Endothelial cell of hepatic sinusoid (primary cell): ENCODE measurements at regions not wholly inside any gene's neighbourhood (a gene's known extent, or its start where the extent isn't known, plus 50 kb on each side); places are given as distances from the start of the nearest gene placed in this dataset.
"Not testable (repeated sequence)": the region's sequence is repeated elsewhere in the genome, so short reads cannot be mapped to it uniquely, and the experiment has no call there.

Experiments used
- in situ Hi-C: cut with HindIII; loops from 2 replicates; pipeline ENCODE4 v1.10.0; 2017; ENCODE audit warnings: low sequenced_read_pairs

- in situ Hi-C loops: no loop called here
These were observed 603.4 kb upstream of the CDH11 start for GRCh38 chr16:65725156-65725845.

DNA sequence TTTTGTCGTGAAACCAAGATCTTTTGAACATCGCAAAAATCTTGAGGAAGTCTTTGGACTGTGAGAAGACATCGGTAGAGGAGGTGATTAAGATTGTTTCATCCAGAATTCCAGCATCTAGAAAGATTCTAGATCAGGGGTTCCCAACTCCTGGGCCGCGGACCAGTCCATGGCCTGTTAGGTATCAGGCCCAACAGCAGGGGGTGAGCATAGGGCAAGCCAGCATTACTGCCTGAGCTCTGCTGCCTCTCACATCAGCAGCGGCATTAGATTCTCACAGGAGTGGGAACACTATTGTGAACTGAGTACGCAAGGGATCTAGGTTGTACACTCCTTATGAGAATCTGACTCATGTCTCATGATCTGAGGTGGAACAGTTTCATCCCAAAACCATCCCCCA, 600.6 kb upstream of the CDH11 start:
- in situ Hi-C loops: no loop called here

GRCh38 chr16:65717846-65718245, 596.0 kb upstream of the CDH11 start:
- in situ Hi-C loops: no loop called here

DNA sequence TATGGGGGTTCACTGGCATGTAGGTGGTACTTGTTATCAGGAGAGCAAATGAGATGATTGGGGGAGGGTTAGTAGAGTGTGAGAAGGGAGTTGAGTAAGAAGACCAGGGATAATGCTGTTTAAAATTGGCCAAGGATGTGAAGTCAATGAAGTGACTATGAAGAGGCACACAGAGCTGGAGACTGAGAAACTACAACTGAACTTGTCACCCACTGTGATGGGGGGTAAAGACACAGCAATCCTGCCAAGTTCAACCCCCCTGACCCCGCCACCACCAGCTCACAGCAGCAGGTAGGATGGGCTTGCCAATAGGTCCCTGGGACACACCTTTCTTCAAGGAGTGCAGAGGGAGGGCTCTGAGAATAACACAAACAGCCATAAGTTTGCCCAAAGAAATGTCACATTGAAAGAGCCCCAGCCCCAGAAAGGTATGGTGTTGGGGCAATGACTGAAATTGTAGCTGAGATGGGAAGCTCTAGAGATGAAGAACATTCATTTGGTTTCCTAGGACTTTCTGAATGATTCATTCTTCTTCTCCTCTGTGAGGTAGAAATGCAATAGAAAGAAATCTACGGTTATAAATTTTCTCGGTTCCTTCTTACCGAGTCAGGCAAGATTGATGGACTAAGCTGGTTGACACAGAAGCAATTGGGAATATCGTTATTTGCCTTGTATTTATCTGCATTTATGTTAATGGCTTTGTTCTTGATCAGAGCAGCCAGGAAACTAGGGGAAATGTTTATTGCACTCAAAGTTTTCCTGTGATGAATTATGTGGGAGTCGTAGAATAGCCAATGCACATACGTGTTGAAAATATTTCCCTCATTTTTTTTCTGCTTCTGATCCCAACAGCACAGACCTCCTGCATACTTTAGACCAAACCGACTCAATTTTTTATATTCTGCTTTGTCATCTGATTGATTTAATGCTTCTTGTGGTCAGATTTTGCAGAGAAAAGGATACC, 595.2 kb upstream of the CDH11 start:
- in situ Hi-C loops: no loop called here

DNA sequence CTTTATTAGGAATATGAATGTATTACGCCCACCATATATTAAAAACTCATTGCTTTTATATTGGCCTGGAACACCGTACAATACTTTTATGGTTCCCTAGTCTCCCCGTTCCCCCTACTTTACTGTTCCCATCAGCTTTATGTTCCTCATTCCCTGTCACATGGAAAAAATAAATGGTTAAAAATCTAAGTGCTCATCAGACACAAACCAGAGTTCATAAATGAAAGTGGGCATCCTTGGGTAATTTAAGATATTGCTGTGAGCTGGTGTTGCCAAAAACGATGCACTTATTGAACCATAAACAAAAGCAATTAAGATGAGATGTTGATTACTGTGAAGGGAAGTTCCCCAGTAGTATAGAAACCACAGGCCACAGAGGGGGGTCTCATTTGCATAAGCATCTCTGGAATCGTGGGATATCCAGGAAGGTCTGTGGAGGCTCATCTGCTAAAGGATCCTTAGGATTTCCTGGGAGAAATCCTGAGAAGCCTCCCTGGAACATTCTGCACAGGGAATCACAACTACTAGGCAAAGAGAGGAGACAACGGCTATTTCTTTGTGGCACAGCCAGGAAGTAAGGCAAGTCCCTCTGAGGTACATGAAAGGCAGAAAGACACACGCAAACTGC, 591.4 kb upstream of the CDH11 start:
- in situ Hi-C loops: no loop called here

DNA sequence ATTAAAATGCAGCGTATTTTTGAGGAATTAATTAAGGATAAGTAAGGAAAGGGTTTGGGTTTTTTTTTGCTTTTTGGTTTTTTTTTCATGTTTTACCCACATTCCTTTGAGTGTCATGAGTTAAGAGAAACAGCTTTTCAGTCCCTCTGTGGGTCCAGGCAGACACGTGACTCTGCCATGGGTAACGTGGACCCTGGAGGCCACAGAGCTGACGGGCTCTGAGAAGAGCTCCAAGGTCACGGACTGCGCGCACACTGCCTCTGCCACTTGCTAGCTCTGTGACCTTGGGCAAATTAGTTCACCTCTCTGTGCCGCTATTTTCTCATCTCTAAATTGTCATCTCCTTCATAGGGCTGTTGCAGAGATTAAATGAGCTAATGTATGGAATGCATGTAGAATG, 588.2 kb upstream of the CDH11 start:
- in situ Hi-C loops: no loop called here

DNA sequence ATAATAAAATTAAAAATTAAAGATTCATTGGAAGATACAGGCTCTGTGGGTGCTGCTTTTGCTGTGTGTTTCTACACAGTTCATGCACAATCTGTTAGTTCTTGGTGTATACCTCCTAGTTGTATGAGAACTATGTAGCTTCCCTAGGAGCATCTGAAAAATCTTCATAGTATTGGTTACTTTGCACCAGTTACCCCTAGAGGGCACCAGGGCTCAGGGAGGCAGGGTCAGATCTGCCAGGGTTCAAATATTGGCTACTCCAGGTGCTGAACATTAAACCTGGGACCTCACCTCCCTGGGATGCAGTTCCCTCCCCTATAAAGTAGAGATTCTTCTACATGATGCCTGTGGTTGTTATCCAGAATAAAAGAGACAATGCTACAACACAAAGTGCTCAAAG, 583.0 kb upstream of the CDH11 start:
- in situ Hi-C loops: no loop called here

DNA sequence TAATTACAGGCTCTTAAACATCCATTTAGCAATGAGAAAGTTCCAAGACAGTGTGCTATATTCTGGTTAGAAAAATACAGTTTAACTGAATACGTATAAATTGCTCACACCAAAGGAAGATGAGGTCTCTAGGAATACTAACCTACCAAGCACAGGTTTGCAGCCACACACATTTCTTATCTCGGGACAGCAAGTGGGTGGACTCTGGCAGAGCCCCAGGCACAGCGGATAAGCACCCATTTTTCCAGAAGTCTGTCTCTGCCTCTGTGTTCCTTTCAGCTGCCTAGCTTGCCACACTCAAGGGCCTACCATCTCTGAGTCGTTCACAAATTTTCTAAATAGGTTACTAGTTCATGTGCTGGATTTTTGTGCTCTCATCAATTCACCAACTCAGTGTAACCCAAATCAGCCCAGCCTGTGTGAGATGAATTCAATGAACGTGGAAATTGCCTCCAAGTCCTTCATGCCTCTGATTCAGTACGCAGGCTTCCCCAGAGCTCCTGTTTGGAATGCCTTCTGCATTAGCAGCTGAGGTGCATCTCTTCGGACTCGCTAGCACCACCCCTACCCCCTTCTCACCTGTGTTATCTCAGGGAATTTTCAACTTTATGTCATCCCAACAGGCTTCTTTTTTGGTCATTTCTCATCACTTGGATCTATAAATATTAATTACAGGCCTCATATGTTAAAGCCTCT, 581.0 kb upstream of the CDH11 start:
- in situ Hi-C loops: no loop called here

GRCh38 chr16:65700596-65700995, 578.7 kb upstream of the CDH11 start:
- in situ Hi-C loops: no loop called here

DNA sequence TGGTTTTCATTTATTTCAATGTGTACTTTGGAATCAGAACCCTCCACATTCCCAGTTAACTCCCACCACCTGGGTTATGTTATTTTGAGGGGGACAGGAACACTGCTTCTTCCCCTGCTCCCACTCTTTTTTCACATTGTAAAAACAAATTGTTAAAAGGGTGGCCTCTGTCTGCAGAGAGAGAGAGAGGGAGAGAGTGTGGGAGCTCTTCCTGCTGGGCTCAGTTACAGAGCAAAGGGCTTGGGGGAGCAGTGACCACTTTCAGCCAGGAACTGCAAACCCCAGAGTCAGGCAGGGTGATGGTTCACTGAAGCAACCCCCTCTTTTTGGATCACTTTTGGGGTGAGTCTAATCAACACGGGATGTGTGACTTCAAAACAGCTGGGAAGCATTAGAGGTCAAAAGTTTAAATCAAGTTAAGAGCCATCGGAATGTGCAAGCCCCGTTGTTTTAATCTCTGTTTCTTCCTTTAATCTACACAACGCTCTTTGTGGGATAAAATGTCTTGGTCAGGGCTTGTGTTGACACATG, 577.0 kb upstream of the CDH11 start:
- in situ Hi-C loops: no loop called here

DNA sequence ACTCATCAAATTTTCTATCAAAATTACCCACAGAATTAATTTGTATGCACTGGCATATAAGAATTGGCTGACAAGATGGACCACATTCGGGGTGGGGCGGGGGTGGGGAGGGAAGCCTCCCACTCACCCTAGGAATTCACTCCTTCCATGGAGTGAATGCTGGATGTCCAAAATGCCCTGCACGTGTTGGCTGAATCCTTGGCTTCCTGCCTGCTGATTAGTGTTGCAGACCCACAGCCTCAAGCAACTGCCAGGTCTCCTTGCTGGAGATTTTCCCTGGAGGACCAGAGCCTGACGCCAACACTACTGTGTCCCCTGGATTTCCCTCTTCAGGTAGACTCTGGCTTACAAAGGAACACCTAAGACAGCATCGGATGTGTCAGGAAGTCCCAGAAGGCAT, 575.7 kb upstream of the CDH11 start:
- in situ Hi-C loops: no loop called here

DNA sequence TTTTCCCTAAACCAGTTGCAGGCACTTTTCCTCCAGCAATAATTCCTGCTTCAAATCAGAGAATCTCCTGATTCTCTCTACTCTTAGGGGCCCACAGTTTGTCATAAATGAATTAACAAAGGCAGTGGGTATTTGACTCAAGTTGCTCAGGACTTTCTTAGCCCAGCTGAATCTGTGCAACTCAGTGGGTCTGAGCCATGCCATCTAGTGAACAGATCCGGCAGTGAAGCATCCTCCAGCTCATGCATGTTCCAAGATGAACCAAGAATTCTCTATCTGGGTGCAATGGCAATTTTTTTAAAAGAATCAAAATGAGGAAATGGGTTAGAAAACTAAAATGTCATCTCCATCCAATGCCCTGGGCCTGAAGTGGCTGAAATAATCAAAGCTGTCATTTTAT, 575.2 kb upstream of the CDH11 start:
- in situ Hi-C loops: no loop called here

DNA sequence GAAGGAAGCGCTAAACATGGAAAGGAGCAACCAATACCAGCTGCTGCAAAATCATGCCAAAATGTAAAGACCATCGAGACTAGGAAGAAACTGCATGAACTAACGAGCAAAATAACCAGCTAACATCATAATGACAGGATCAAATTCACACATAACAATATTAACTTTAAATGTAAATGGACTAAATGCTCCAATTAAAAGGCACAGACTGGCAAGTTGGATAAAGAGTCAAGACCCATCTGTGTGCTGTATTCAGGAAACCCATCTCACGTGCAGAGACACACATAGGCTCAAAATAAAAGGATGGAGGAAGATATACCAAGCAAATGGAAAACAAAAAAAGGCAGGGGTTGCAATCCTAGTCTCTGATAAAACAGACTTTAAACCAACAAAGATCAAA, 570.0 kb upstream of the CDH11 start:
- in situ Hi-C loops: not testable (repeated sequence)

GRCh38 chr16:65689726-65690125, 567.9 kb upstream of the CDH11 start:
- in situ Hi-C loops: no loop called here

DNA sequence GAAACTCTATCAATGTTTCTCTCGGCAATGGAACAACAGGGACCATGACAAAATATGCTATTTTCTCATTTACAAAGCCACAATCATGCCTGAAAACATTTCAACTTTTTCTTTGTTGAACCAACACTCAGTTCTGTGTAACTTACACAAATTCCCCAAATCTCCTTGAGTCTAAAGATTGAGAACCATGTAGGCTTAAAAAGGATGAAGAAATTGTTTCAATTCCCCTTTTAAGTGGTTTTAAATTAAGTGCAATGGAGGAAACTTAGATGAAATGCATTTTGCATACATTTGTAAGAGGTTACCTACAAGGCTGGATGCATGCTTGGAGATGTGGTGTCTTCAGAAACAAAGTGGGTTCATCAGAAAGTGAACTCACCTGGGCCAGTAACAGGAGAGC, 566.4 kb upstream of the CDH11 start:
- in situ Hi-C loops: no loop called here

DNA sequence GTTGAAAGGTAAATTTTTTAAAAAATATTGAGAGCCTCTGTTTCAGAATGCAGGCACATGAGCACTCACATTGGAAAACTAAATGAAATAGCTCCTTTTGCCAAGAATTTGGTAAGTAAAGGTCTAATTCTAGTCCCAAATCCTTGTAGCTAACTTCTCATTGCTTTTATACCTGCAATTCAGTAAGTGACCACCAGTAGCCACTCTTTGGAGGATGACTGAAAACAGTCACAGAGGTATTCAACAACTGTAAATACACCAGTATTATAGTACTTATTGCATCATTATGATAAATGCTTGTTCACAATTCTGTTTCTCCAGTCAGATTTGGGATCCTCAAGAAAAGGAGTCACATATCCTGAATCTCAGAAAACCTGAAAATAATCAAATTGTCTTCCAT, 562.4 kb upstream of the CDH11 start:
- in situ Hi-C loops: no loop called here

DNA sequence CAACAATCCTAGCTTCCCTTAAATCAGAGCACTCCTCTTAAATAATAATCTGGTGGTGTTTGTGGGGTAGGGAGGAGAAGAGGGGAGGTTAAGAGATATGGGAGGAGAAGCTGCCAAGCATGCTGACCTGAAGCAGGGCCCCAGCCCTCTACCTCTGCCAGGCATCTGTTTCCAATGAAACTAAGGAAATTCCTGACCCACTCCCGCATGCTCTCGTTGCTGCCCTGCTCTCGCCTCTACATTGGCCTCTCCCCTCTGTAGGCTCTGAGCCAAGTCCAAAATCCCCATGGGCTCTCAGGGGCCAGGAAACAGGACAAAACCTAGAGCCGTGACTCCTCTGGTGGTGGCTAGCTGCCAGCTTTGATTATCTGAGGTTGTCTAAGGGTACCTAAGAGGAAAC, 559.5 kb upstream of the CDH11 start:
- in situ Hi-C loops: no loop called here

- in situ Hi-C loops: no loop called here
These were observed 557.9 kb upstream of the CDH11 start for GRCh38 chr16:65679785-65680184.

GRCh38 chr16:65675161-65675560, 553.3 kb upstream of the CDH11 start:
- in situ Hi-C loops: no loop called here

GRCh38 chr16:65672960-65673359, 551.1 kb upstream of the CDH11 start:
- in situ Hi-C loops: no loop called here

DNA sequence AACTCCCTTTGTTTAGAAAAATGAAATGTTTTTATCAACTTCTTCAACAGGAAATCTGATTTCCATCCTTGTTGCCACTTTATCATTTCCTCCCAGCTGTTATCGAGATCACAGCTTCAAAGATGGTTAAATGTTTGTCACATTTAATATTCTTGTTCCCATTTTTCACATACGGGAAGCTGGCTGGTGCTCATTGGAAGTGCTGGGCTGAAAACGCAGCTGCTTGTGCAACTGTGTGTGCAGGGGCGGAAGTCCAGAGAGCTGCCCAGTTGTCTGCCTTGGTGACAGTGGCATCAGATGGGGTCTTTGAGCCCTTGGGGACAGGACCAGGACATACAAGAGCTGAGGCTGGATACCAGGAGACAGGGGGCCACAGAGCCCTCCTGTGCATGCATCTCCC, 549.2 kb upstream of the CDH11 start:
- in situ Hi-C loops: no loop called here
